ENCODE measurements at regions not wholly inside any gene's neighbourhood (a gene's known extent, or its start where the extent isn't known, plus 50 kb on each side); places are given as distances from the start of the nearest gene placed in this dataset.

DNA sequence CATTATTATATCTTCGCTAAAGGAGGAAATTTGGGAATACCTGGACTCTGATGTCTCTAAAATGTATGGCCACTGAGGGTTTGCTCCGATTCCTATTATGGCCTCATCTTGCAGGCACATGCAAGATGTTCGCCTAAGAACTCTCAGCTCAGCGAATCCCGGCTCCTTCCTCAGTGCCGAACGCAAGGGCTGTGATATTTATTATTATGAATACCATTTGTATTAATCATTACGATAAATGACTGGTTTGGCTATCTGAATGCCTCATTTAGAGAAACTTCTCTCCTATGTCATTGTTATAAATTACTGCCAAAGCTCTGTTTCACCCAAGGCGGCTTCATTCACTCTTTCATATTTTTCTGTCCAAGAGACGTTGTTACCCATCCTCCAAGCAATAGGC, 369.7 kb upstream of the TSHZ3 start:
- no peak for DNase-seq

- no peak for DNase-seq
Measured at GRCh38 chr19:31723101-31723500, 373.9 kb upstream of the TSHZ3 start.

GRCh38 chr19:31725051-31725450, 375.8 kb upstream of the TSHZ3 start:
- no peak for DNase-seq

- DNase-seq = no peak
Measured at GRCh38 chr19:31727536-31727935, 378.3 kb upstream of the TSHZ3 start.

GRCh38 chr19:31730270-31730669, 381.0 kb upstream of the TSHZ3 start:
- DNase-seq = no peak

DNA sequence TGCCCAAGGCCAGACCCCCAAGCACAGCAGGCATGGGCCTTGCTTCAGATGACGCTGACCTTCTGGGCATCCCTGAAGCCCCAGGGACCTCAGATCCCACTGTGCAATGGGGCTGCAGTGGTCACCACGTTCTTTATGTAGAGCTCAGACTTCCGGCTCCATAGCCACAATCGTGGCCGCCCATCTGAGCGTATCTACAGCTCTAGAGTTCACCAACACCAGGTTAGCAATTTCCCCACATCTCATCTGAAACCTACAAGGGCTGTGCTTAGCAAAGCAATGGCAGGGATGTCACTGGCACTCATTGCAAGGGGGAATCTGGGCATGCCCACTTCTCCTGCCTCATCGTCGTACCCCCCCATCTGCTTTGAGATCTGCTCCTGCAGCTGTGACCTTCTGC, 384.4 kb upstream of the TSHZ3 start:
- DNase-seq = no peak

GRCh38 chr19:31742249-31742648, 393.0 kb upstream of the TSHZ3 start:
- DNase-seq = no peak

DNA sequence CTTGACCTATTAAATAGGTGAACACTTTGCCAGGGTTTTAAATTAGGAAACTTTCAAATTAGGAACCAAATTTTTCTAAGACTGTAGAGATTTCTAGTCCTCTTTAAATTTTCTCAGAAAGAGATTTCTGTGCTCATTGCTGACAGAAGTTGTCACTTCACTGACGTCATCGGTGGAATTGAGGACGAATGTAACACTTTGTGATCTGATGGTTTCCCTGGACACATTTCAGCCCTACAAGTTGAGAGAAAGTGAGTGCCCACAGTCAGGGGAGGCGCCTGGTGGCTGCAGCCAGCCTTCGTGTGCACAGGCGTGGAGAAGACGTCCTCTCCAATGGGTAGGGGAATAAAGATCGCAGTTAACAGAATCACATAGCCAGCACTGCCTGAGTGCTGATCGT, 396.5 kb upstream of the TSHZ3 start:
- no peak for DNase-seq

- DNase-seq = no peak
Measured at GRCh38 chr19:31749231-31749630, 400.0 kb upstream of the TSHZ3 start.

DNA sequence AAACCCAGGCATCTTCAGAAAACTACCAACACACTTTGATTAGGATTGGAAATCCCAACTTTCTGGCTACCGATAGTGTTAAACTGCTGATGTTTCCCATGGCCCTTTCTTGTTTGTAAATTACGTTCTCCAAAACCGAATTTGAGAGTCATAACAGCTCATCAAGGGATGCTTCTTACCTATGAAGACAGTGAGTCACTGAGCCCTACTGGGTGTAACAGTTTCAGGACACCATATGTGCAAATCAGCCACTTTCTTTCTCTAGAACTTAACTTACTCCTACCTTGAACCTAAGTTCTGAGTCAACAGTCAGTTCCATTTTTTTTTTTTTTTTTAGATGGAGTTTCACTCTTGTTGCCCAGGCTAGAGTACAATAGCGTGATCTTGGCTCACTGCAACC, 410.1 kb upstream of the TSHZ3 start:
- no peak for DNase-seq

DNA sequence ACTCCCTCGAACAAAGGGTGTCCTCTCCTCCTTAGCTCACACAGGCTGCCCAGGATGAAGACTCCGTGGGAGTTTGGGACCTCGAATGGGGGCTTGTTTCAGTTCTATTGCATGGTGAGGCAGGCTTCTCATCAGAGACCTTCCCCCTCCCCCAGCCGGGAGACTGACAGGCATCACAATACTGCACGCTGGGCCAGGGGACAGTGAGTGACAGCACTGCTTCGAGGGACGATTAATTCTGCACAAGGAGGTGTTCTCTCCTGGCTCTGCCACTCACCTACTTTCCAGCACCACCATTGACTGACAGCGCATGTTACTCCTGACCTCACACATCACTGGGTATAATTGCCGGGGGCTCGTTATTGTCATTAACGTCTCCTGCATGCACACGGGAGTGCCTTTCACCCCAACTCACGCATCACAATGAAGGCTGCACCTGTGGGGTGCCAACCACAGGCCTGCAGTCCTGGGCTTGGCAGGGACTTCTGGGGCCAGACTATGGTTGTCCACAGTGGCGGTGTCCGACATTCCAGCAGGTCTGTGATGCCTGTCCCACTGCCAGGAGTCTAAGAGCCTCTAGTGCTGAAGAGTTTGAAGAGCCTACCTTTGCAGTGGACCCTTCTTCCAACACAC, 412.2 kb upstream of the TSHZ3 start:
- DNase-seq = no peak

DNA sequence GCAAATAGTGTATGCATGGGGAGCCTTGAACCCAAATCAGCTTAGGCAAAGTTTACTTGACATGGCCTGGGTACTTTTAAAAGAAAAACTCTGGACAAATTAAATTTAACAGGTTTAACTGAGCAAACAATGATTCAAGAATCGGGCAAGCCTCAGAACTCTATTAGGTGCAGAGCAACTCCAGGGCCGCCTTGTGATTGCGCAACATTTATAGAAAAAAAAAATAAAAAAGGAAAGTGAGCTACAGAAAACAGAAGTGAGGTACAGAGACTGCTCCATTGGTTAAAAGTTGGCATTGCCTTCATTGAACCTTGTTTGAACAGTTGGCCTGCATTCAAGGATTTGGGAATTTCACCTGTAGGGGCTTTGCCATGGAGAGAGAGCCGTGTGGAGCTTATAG, 421.0 kb upstream of the TSHZ3 start:
- no peak for DNase-seq

- DNase-seq = no peak
Measured at GRCh38 chr19:31772915-31773314, 423.7 kb upstream of the TSHZ3 start.

DNA sequence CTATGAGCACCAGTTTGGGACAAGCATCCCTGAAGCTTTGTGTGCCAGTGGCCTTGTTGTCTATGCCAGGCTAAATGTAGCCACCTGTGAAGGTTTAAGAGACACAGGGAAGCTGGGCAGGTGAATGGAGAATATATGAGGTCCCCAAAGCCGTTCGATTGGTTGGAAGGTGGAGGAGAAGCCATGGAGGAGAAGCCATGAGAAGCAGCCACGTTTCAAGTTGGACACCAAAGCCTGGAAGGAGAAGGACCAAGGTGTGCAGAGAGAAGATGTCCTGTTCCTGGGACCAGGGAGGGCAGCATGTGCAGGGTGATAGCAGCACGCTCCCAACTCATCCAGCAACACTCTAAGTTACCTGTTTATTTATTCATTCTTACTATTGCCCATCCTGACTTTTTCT, 432.3 kb upstream of the TSHZ3 start:
- no peak for DNase-seq

DNA sequence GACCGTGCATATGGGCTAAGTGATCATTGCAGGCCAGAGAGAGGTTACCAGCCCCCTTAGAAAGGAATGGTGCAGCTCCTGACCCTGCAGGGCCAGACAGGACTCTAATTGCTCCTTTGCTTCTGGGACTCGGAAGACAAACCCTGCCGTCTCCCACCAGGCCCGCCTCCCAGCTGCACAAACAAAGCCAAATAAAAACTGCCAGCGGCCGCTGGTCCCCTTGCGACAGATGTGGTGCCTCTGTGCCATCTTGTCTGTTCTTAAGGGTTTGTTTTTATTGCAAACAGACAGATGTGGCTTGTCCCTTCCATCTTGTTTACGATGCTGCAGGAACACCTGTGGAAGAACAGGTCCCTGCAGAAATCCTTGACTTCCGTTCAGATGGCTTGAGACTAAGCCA, 434.4 kb upstream of the TSHZ3 start:
- DNase-seq = no peak

- DNase-seq = no peak
Measured at GRCh38 chr19:31784671-31785101, 435.4 kb upstream of the TSHZ3 start.

GRCh38 chr19:31801611-31802010, 452.4 kb upstream of the TSHZ3 start:
- DNase-seq = no peak

- no peak for DNase-seq
Measured at GRCh38 chr19:31803835-31804446, 454.7 kb upstream of the TSHZ3 start.

DNA sequence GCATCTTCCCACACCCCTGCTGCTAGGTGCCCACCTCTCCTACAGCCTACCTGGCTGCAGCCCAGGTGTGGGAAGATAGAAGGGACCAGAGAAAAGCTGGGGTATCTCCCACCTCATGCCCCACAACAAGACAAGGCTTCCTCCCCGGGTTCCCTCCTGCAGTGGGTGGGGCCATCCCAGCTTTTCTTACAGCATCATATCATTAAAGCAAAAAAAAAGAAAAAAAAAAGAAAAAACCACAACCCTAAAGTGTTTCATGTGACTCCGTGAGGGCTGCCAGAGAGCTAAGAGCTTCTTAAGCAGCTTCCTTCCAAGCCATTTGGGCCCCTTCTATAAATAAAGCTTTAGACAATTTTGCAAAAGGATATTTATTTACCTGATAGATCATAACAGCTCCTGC, 455.4 kb upstream of the TSHZ3 start:
- no peak for DNase-seq

- DNase-seq = no peak
Measured at GRCh38 chr19:31810536-31811109, 461.4 kb upstream of the TSHZ3 start.

GRCh38 chr19:31817971-31818797, 468.9 kb upstream of the TSHZ3 start:
- no peak for DNase-seq

DNA sequence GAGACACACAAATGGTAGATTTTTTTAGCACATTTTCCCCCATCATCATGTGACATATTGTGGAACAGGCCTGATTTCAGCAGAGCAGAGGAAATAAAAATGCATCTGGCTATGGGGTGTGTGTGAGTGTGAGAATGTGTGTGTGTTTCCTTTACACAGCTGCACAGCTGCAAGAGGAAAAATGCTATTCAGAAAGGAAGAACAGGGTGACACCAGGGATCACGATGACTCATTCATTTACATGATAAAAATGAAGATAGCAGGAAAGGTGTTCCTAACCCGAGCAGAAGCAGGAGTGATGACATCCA, 469.5 kb upstream of the TSHZ3 start:
- DNase-seq = no peak

- no peak for DNase-seq
Measured at GRCh38 chr19:31819837-31820236, 470.6 kb upstream of the TSHZ3 start.

- no peak for DNase-seq
Measured at GRCh38 chr19:31821346-31821745, 472.1 kb upstream of the TSHZ3 start.

All from NCI-H1436 (cell line).